ENCODE measurements at regions not wholly inside any gene's neighbourhood (a gene's known extent, or its start where the extent isn't known, plus 50 kb on each side); places are given as distances from the start of the nearest gene placed in this dataset.

DNA sequence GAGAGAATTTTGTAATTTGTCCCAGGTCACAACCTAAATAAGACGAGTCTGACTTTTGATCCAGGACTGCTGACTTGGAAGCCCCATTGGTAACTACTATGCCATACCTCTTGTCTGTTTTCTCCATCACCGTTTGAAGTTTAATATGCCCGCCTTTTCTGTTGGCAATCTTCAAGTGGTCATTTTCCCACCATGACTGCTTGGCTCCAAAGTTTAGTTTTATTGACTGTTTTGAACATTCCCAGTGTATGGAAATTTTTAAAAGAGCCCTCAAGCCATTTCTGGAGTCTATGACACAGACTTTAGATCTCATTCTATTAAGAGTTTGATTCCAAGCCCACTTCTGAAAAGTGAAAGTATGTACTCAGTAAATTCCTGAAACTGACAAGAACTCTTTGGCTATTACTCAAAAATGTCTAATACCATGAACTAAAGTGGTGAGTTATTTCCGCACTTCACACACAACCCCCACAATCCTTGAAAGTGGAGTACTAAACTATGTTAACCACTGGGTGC lies 136.7 kb upstream of the ADAMTS9 start (continued):
- TF ChIP-seq, protein P1, sequence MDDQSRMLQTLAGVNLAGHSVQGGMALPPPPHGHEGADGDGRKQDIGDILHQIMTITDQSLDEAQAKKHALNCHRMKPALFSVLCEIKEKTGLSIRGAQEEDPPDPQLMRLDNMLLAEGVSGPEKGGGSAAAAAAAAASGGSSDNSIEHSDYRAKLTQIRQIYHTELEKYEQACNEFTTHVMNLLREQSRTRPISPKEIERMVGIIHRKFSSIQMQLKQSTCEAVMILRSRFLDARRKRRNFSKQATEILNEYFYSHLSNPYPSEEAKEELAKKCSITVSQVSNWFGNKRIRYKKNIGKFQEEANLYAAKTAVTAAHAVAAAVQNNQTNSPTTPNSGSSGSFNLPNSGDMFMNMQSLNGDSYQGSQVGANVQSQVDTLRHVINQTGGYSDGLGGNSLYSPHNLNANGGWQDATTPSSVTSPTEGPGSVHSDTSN (IDR thresholded peaks at IDR 0.05): peak; percentile 55
- TF ChIP-seq GABPA (IDR thresholded peaks at IDR 0.05; ENCODE audit: low read depth) (no peak), EZH2phosphoT487 (IDR thresholded peaks at IDR 0.05; ENCODE audit: borderline replicate concordance, low read depth) (no peak), JUND (IDR thresholded peaks at IDR 0.05) (0 out of 2 replicates have a peak, but pooled peaks have one; percentile 17), POLR2AphosphoS5 (IDR thresholded peaks at IDR 0.05; ENCODE audit: low read depth, low read length) (peak; percentile 14; the same call in 1 of the 2 replicates), EP300 (IDR thresholded peaks at IDR 0.05; ENCODE audit: borderline replicate concordance in 1 of 2, low read depth in 1 of 2, low read length in 1 of 2) (peak in 1 of 2 experiments; percentile 19; a peak in 1 of 4 replicates), FOSL2 (IDR thresholded peaks at IDR 0.05; ENCODE audit: borderline replicate concordance, low read depth) (no peak), TEAD4 (IDR thresholded peaks at IDR 0.05; ENCODE audit: borderline replicate concordance, insufficient read depth) (0 out of 2 replicates have a peak, but pooled peaks have one; percentile 16), YY1 (IDR thresholded peaks at IDR 0.05; ENCODE audit: low read depth) (no peak), NFIC (IDR thresholded peaks at IDR 0.05; ENCODE audit: borderline replicate concordance) (peak; percentile 60)

DNA sequence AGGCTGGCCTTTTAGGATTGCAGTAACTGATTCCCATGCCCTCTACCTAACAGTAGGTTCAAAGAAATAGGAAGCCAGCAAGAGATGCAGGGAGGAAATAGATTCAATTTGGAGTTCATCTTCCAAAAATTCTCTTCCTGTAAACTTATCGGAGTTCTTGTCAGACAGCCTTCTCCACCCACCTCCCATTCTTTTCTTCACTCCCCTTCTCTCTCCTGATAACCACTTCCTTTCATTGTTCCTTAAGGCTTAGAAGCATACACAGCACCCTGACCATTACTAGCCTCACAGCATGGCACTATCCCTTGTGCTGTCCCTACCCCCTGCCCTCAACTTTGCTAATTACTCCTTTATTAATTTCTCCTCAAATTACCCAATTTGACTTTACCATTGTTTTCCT lies 130.4 kb upstream of the ADAMTS9 start:
- no peaks in the 10 kb centered on the region for H3K79me2 ChIP-seq (ENCODE audit: insufficient read depth)
- H3K9me3 ChIP-seq: no peaks in the 10 kb centered on the region
- CTCF ChIA-PET: no interaction called here
- no peak overlapping the region for H3K27ac ChIP-seq (ENCODE audit: low read depth in 2 of 2, low read length in 1 of 2)
- 94% methylated on average over 1 of the region's 1 CpG for WGBS (ENCODE audit: low lambda C conversion rate)
- no peak for DNase-seq
- H3K4me1 ChIP-seq (ENCODE audit: control insufficient read depth in 1 of 2, insufficient read depth in 2 of 2, low read depth in 1 of 2, low read length in 1 of 2): peaks cover 10 to 28% of the 10 kb centered on the region in 2 experiments; a peak in 2 of 4 replicates
- no peak overlapping the region for H3K9ac ChIP-seq
- no peak overlapping the region for H2AFZ ChIP-seq (ENCODE audit: low read depth)
- no peaks in the 10 kb centered on the region for H3K36me3 ChIP-seq (replicated peaks in 1 of 2; ENCODE audit: control insufficient read depth in 1 of 2, insufficient read depth in 2 of 2, low read length in 1 of 2)
- no peaks in the 10 kb centered on the region for H3K27me3 ChIP-seq (ENCODE audit: insufficient read depth)
- TF ChIP-seq, protein P2, sequence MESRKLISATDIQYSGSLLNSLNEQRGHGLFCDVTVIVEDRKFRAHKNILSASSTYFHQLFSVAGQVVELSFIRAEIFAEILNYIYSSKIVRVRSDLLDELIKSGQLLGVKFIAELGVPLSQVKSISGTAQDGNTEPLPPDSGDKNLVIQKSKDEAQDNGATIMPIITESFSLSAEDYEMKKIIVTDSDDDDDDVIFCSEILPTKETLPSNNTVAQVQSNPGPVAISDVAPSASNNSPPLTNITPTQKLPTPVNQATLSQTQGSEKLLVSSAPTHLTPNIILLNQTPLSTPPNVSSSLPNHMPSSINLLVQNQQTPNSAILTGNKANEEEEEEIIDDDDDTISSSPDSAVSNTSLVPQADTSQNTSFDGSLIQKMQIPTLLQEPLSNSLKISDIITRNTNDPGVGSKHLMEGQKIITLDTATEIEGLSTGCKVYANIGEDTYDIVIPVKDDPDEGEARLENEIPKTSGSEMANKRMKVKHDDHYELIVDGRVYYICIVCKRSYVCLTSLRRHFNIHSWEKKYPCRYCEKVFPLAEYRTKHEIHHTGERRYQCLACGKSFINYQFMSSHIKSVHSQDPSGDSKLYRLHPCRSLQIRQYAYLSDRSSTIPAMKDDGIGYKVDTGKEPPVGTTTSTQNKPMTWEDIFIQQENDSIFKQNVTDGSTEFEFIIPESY (IDR thresholded peaks at IDR 0.05; ENCODE audit: borderline replicate concordance, low read depth): no peak
- TF ChIP-seq TEAD4 (IDR thresholded peaks at IDR 0.05; ENCODE audit: borderline replicate concordance, insufficient read depth) (no peak), CHD2 (IDR thresholded peaks at IDR 0.05; ENCODE audit: low read length, partially characterized antibody) (no peak)
- TF ChIP-seq, protein P3, sequence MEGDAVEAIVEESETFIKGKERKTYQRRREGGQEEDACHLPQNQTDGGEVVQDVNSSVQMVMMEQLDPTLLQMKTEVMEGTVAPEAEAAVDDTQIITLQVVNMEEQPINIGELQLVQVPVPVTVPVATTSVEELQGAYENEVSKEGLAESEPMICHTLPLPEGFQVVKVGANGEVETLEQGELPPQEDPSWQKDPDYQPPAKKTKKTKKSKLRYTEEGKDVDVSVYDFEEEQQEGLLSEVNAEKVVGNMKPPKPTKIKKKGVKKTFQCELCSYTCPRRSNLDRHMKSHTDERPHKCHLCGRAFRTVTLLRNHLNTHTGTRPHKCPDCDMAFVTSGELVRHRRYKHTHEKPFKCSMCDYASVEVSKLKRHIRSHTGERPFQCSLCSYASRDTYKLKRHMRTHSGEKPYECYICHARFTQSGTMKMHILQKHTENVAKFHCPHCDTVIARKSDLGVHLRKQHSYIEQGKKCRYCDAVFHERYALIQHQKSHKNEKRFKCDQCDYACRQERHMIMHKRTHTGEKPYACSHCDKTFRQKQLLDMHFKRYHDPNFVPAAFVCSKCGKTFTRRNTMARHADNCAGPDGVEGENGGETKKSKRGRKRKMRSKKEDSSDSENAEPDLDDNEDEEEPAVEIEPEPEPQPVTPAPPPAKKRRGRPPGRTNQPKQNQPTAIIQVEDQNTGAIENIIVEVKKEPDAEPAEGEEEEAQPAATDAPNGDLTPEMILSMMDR (IDR thresholded peaks at IDR 0.05): no peak
- no peaks in the 10 kb centered on the region for H4K20me1 ChIP-seq (ENCODE audit: insufficient read depth)
- POLR2A ChIA-PET: no interaction called here
- no peak overlapping the region for H3K4me3 ChIP-seq (ENCODE audit: low read depth in 2 of 2, low read length in 1 of 2)
- no peaks in the 10 kb centered on the region for H3K9me2 ChIP-seq
- H3F3A ChIP-seq (replicated peaks; ENCODE audit: insufficient read depth): no peaks in the 10 kb centered on the region
- no peak overlapping the region for H3K4me2 ChIP-seq
